GM23338 (cell line): ENCODE measurements at regions not wholly inside any gene's neighbourhood (a gene's known extent, or its start where the extent isn't known, plus 50 kb on each side); places are given as distances from the start of the nearest gene placed in this dataset.

Experiments used
- ATAC-seq: fragments of 200-7000 bp; cut with Tn5 transposase; 3 replicates; pipeline ENCODE4 v1.9.1; 2020
- DNase-seq: peaks from one replicate; pipeline ENCODE4 v3.0.0-alpha.2; 2015; ENCODE audit warnings: low spot score
- H2AFZ ChIP-seq: fragments of 200-600 bp; sonication (generic); 2 replicates; pipeline ENCODE4 v1.8.0; 2016; ENCODE audit warnings: antibody characterized with exemption, mild to moderate bottlenecking, moderate library complexity
- H3F3A ChIP-seq: fragments of 200-600 bp; sonication (generic); replicated peaks from 2 replicates; pipeline ENCODE4 v1.8.0; 2017; ENCODE audit warnings: antibody characterized with exemption, mixed run types, low read depth
- H3K27ac ChIP-seq: fragments of 200-600 bp; sonication (generic); 2 replicates; pipeline ENCODE4 v1.6.1; 2016; ENCODE audit warnings: low read depth
- H3K27me3 ChIP-seq: fragments of 200-600 bp; sonication (generic); 2 replicates; pipeline ENCODE4 v1.8.0; 2016; ENCODE audit warnings: mild to moderate bottlenecking, mixed run types, moderate library complexity; ENCODE audit not compliant: insufficient read depth
- H3K36me3 ChIP-seq: fragments of 200-600 bp; sonication (generic); 2 replicates; pipeline ENCODE4 v1.8.0; 2016; ENCODE audit warnings: mild to moderate bottlenecking; ENCODE audit not compliant: insufficient read depth
- H3K4me1 ChIP-seq: fragments of 200-600 bp; sonication (generic); 2 replicates; pipeline ENCODE4 v1.8.0; 2016; ENCODE audit warnings: mild to moderate bottlenecking, moderate library complexity; ENCODE audit not compliant: insufficient read depth
- H3K4me2 ChIP-seq: fragments of 200-600 bp; sonication (generic); 2 replicates; pipeline ENCODE4 v1.7.1; 2017; ENCODE audit warnings: mixed run types
- H3K4me3 ChIP-seq: fragments of 200-600 bp; sonication (generic); 2 replicates; pipeline ENCODE4 v1.6.1; 2016; ENCODE audit warnings: mixed run types
- H3K79me2 ChIP-seq: fragments of 200-600 bp; sonication (generic); replicated peaks from 2 replicates; pipeline ENCODE4 v1.8.0; 2017; ENCODE audit warnings: mild to moderate bottlenecking; ENCODE audit not compliant: insufficient read depth
- H3K9me2 ChIP-seq: fragments of 200-600 bp; sonication (generic); 2 replicates; pipeline ENCODE4 v1.8.0; 2017; ENCODE audit not compliant: insufficient read depth
- H4K20me1 ChIP-seq: fragments of 200-600 bp; sonication (generic); replicated peaks from 2 replicates; pipeline ENCODE4 v1.8.0; 2017; ENCODE audit warnings: mild to moderate bottlenecking; ENCODE audit not compliant: insufficient read depth
- H3K27ac Mint-ChIP-seq: 2 replicates; pipeline ENCODE4 v1.8.0; 2020; ENCODE audit warnings: inconsistent platforms, mild to moderate bottlenecking, moderate library complexity, mixed read lengths
- H3K27me3 Mint-ChIP-seq: 3 replicates; pipeline ENCODE4 v1.8.0; 2022; ENCODE audit warnings: low read depth, mild to moderate bottlenecking, moderate library complexity, mixed read lengths, inconsistent platforms; ENCODE audit not compliant: insufficient read depth, poor library complexity
- H3K36me3 Mint-ChIP-seq: 3 replicates; pipeline ENCODE4 v1.8.0; 2021; ENCODE audit warnings: low read depth, mild to moderate bottlenecking, inconsistent platforms, moderate library complexity, mixed read lengths
- H3K4me1 Mint-ChIP-seq: 3 replicates; pipeline ENCODE4 v1.8.0; 2020; ENCODE audit warnings: mild to moderate bottlenecking, inconsistent platforms, mixed read lengths
- H3K4me3 Mint-ChIP-seq: 3 replicates; pipeline ENCODE4 v1.8.0; 2021; ENCODE audit warnings: moderate library complexity, mild to moderate bottlenecking, inconsistent platforms, mixed read lengths
- H3K9me3 Mint-ChIP-seq: 3 replicates; pipeline ENCODE4 v1.8.0; 2020; ENCODE audit warnings: moderate library complexity, mild to moderate bottlenecking, inconsistent platforms, mixed read lengths
- CREB1 ChIP-seq: fragments of 250-450 bp; sonication (Bioruptor Pico); IDR thresholded peaks from 2 replicates; pipeline ENCODE4 v1.5.0; 2020; ENCODE audit warnings: low read depth, mild to moderate bottlenecking, moderate library complexity
- EZH2 ChIP-seq: fragments of 200-600 bp; sonication (generic); IDR thresholded peaks from one replicate; pipeline ENCODE4 v1.8.0; 2017; ENCODE audit warnings: antibody characterized with exemption, mild to moderate bottlenecking, low read depth; ENCODE audit not compliant: unreplicated experiment
- EZH2phosphoT487 ChIP-seq: fragments of 200-600 bp; sonication (generic); IDR thresholded peaks from one replicate; pipeline ENCODE4 v1.8.1; 2018; ENCODE audit warnings: antibody characterized with exemption; ENCODE audit not compliant: unreplicated experiment
- JUNB ChIP-seq: IDR thresholded peaks from one replicate; pipeline ENCODE4 v1.6.1; 2016; ENCODE audit warnings: antibody characterized with exemption; ENCODE audit not compliant: unreplicated experiment
- NANOG ChIP-seq: IDR thresholded peaks from 2 replicates; pipeline ENCODE4 v1.6.1; 2016; ENCODE audit warnings: antibody characterized with exemption, borderline replicate concordance
- POLR2AphosphoS5 ChIP-seq: IDR thresholded peaks from 2 replicates; pipeline ENCODE4 v1.6.1; 2016; ENCODE audit warnings: antibody characterized with exemption, low read depth
- STAT1 ChIP-seq: IDR thresholded peaks from one replicate; pipeline ENCODE4 v1.6.1; 2016; ENCODE audit warnings: antibody characterized with exemption; ENCODE audit not compliant: unreplicated experiment
- ZNF114 ChIP-seq: fragments of 250-450 bp; sonication (Bioruptor Pico); IDR thresholded peaks from 2 replicates; pipeline ENCODE4 v1.5.0; 2020; ENCODE audit warnings: mild to moderate bottlenecking, moderate library complexity
- ZNF331 ChIP-seq: fragments of 250-450 bp; sonication (Bioruptor Pico); IDR thresholded peaks from 2 replicates; pipeline ENCODE4 v1.5.0; 2020; ENCODE audit warnings: low read depth, mild to moderate bottlenecking, moderate library complexity
- TF ChIP-seq, protein P1 (sequence below), 2 experiments: fragments of 200-600 bp in 1 of 2; sonication (generic) in 1 of 2; conservative IDR thresholded peaks; 2 replicates each; pipeline versions ENCODE4 v1.5.1 to v1.6.1; 2016 to 2017; ENCODE audit warnings: antibody characterized with exemption in 2 of 2, low read depth in 2 of 2, mild to moderate bottlenecking in 2 of 2, moderate library complexity in 1 of 2
- TF ChIP-seq, protein P2 (sequence below): IDR thresholded peaks from one replicate; pipeline ENCODE4 v1.6.1; 2018; ENCODE audit warnings: antibody characterized with exemption; ENCODE audit not compliant: unreplicated experiment
- TF ChIP-seq, protein P3 (sequence below): fragments of 250-450 bp; sonication (Bioruptor Pico); IDR thresholded peaks from 2 replicates; pipeline ENCODE4 v1.5.0; 2020; ENCODE audit warnings: mild to moderate bottlenecking, moderate library complexity
- TF ChIP-seq, protein P4 (sequence below): IDR thresholded peaks from 2 replicates; pipeline ENCODE4 v1.6.1; 2016; ENCODE audit warnings: antibody characterized with exemption

DNA sequence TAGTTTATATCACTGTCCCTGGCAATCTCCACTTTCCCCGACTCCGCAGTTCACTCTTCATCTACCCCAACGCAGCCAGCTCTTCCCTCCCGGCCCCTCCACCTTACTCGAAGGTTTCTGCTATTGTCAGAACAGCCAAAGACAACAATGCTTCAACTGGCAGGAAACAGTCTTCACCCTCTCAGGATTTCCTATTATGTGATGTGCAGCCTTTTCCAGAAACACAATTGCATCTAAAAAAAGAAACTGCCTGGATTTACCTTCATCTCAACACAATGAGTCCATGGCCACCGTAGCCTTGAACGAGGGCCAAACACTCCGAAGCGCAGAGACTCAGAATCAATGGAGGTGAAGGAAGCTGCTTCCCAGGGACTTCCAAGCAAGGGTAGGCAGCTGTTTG is 182.1 kb upstream of the TSC22D2 start:
- Mint-ChIP-seq H3K4me3 (no peak overlapping the region), H3K27ac (no peak overlapping the region), H3K9me3 (no peaks in the 10 kb centered on the region)

More for the DNA sequence above, 182.1 kb upstream of the TSC22D2 start:
- H3K4me2 ChIP-seq, result peak overlapping the region; percentile 60; the same call in 1 of the 2 replicates
- H3K79me2 ChIP-seq, result no peaks in the 10 kb centered on the region
- H3K9me2 ChIP-seq, result no peaks in the 10 kb centered on the region
- Mint-ChIP-seq H3K27me3 (peaks cover 12% of the 10 kb centered on the region), H3K36me3 (no peaks in the 10 kb centered on the region), H3K4me1 (peaks cover 36% of the 10 kb centered on the region)
- DNase-seq, result no peak
- no peaks in the 10 kb centered on the region for H3F3A ChIP-seq
- H3K27me3 ChIP-seq, result peaks cover 13% of the 10 kb centered on the region; the same call in 1 of the 2 replicates
- peak overlapping the region; percentile 98 for H2AFZ ChIP-seq
- H3K4me1 ChIP-seq, result peaks cover 32% of the 10 kb centered on the region
- H4K20me1 ChIP-seq, result no peaks in the 10 kb centered on the region
- no peak overlapping the region for H3K27ac ChIP-seq
- no peak for ATAC-seq
- H3K4me3 ChIP-seq, result 0 out of 2 replicates have a peak overlapping the region, but pooled peaks have one; percentile 17
- TF ChIP-seq EZH2phosphoT487 (no peak), CREB1 (no peak), STAT1 (no peak), JUNB (no peak), NANOG (no peak), POLR2AphosphoS5 (no peak), ZNF114 (CRISPR knock-in tag) (no peak), ZNF331 (no peak), EZH2 (no peak)
- TF ChIP-seq, protein P1, sequence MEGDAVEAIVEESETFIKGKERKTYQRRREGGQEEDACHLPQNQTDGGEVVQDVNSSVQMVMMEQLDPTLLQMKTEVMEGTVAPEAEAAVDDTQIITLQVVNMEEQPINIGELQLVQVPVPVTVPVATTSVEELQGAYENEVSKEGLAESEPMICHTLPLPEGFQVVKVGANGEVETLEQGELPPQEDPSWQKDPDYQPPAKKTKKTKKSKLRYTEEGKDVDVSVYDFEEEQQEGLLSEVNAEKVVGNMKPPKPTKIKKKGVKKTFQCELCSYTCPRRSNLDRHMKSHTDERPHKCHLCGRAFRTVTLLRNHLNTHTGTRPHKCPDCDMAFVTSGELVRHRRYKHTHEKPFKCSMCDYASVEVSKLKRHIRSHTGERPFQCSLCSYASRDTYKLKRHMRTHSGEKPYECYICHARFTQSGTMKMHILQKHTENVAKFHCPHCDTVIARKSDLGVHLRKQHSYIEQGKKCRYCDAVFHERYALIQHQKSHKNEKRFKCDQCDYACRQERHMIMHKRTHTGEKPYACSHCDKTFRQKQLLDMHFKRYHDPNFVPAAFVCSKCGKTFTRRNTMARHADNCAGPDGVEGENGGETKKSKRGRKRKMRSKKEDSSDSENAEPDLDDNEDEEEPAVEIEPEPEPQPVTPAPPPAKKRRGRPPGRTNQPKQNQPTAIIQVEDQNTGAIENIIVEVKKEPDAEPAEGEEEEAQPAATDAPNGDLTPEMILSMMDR (conservative IDR thresholded peaks at IDR 0.05; ENCODE audit: low read depth in 2 of 2), result no peak
- TF ChIP-seq, protein P2, sequence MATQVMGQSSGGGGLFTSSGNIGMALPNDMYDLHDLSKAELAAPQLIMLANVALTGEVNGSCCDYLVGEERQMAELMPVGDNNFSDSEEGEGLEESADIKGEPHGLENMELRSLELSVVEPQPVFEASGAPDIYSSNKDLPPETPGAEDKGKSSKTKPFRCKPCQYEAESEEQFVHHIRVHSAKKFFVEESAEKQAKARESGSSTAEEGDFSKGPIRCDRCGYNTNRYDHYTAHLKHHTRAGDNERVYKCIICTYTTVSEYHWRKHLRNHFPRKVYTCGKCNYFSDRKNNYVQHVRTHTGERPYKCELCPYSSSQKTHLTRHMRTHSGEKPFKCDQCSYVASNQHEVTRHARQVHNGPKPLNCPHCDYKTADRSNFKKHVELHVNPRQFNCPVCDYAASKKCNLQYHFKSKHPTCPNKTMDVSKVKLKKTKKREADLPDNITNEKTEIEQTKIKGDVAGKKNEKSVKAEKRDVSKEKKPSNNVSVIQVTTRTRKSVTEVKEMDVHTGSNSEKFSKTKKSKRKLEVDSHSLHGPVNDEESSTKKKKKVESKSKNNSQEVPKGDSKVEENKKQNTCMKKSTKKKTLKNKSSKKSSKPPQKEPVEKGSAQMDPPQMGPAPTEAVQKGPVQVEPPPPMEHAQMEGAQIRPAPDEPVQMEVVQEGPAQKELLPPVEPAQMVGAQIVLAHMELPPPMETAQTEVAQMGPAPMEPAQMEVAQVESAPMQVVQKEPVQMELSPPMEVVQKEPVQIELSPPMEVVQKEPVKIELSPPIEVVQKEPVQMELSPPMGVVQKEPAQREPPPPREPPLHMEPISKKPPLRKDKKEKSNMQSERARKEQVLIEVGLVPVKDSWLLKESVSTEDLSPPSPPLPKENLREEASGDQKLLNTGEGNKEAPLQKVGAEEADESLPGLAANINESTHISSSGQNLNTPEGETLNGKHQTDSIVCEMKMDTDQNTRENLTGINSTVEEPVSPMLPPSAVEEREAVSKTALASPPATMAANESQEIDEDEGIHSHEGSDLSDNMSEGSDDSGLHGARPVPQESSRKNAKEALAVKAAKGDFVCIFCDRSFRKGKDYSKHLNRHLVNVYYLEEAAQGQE, result no peak
- TF ChIP-seq, protein P3, sequence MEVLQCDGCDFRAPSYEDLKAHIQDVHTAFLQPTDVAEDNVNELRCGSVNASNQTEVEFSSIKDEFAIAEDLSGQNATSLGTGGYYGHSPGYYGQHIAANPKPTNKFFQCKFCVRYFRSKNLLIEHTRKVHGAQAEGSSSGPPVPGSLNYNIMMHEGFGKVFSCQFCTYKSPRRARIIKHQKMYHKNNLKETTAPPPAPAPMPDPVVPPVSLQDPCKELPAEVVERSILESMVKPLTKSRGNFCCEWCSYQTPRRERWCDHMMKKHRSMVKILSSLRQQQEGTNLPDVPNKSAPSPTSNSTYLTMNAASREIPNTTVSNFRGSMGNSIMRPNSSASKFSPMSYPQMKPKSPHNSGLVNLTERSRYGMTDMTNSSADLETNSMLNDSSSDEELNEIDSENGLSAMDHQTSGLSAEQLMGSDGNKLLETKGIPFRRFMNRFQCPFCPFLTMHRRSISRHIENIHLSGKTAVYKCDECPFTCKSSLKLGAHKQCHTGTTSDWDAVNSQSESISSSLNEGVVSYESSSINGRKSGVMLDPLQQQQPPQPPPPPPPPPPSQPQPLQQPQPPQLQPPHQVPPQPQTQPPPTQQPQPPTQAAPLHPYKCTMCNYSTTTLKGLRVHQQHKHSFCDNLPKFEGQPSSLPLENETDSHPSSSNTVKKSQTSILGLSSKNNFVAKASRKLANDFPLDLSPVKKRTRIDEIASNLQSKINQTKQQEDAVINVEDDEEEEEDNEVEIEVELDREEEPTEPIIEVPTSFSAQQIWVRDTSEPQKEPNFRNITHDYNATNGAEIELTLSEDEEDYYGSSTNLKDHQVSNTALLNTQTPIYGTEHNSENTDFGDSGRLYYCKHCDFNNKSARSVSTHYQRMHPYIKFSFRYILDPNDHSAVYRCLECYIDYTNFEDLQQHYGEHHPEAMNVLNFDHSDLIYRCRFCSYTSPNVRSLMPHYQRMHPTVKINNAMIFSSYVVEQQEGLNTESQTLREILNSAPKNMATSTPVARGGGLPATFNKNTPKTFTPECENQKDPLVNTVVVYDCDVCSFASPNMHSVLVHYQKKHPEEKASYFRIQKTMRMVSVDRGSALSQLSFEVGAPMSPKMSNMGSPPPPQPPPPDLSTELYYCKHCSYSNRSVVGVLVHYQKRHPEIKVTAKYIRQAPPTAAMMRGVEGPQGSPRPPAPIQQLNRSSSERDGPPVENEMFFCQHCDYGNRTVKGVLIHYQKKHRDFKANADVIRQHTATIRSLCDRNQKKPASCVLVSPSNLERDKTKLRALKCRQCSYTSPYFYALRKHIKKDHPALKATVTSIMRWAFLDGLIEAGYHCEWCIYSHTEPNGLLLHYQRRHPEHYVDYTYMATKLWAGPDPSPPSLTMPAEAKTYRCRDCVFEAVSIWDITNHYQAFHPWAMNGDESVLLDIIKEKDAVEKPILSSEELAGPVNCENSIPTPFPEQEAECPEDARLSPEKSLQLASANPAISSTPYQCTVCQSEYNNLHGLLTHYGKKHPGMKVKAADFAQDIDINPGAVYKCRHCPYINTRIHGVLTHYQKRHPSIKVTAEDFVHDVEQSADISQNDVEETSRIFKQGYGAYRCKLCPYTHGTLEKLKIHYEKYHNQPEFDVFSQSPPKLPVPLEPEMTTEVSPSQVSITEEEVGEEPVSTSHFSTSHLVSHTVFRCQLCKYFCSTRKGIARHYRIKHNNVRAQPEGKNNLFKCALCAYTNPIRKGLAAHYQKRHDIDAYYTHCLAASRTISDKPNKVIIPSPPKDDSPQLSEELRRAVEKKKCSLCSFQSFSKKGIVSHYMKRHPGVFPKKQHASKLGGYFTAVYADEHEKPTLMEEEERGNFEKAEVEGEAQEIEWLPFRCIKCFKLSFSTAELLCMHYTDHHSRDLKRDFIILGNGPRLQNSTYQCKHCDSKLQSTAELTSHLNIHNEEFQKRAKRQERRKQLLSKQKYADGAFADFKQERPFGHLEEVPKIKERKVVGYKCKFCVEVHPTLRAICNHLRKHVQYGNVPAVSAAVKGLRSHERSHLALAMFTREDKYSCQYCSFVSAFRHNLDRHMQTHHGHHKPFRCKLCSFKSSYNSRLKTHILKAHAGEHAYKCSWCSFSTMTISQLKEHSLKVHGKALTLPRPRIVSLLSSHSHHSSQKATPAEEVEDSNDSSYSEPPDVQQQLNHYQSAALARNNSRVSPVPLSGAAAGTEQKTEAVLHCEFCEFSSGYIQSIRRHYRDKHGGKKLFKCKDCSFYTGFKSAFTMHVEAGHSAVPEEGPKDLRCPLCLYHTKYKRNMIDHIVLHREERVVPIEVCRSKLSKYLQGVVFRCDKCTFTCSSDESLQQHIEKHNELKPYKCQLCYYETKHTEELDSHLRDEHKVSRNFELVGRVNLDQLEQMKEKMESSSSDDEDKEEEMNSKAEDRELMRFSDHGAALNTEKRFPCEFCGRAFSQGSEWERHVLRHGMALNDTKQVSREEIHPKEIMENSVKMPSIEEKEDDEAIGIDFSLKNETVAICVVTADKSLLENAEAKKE (CRISPR knock-in tag), result no peak
- TF ChIP-seq, protein P4, sequence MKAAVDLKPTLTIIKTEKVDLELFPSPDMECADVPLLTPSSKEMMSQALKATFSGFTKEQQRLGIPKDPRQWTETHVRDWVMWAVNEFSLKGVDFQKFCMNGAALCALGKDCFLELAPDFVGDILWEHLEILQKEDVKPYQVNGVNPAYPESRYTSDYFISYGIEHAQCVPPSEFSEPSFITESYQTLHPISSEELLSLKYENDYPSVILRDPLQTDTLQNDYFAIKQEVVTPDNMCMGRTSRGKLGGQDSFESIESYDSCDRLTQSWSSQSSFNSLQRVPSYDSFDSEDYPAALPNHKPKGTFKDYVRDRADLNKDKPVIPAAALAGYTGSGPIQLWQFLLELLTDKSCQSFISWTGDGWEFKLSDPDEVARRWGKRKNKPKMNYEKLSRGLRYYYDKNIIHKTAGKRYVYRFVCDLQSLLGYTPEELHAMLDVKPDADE, result no peak
- H3K36me3 ChIP-seq, result no peaks in the 10 kb centered on the region
